Tibial artery (tissue), 4 donors: ENCODE measurements at regions not wholly inside any gene's neighbourhood (a gene's known extent, or its start where the extent isn't known, plus 50 kb on each side); places are given as distances from the start of the nearest gene placed in this dataset.

Experiments used
- DNase-seq, 2 donors: peaks; one replicate each; pipeline ENCODE4 v3.0.0-alpha.2; 2019
- H3K27ac ChIP-seq, 2 donors: fragments of 200-600 bp; sonication (generic) in 1 of 2; 1 replicate in 1 of 2; 2 replicates in 1 of 2; pipeline ENCODE4 v1.5.1; 2018 to 2019; ENCODE audit warnings: mild to moderate bottlenecking in 1 of 2
- H3K27me3 ChIP-seq, 2 donors: fragments of 200-600 bp; sonication (generic) in 1 of 2; one replicate each; pipeline versions ENCODE4 v1.5.1 to v1.6.0; 2016 to 2019
- H3K36me3 ChIP-seq, 3 donors: fragments of 200-600 bp; sonication (generic) in 2 of 3; one replicate each; pipeline ENCODE4 v1.5.1; 2016 to 2019; ENCODE audit warnings: mild to moderate bottlenecking in 2 of 3
- H3K4me1 ChIP-seq, 4 donors: fragments of 200-600 bp; sonication (generic) in 2 of 4; 1 replicate in 3 of 4; 2 replicates in 1 of 4; pipeline ENCODE4 v1.5.1; 2016 to 2019
- H3K4me3 ChIP-seq, 2 donors: fragments of 200-600 bp; sonication (generic) in 1 of 2; 1 replicate in 1 of 2; 2 replicates in 1 of 2; pipeline ENCODE4 v1.5.1; 2018 to 2019; ENCODE audit warnings: mild to moderate bottlenecking in 2 of 2
- H3K9me3 ChIP-seq, 3 donors: fragments of 200-600 bp; sonication (generic) in 1 of 3; one replicate each; pipeline ENCODE4 v1.5.1; 2016 to 2019
- intact Hi-C: fragments of 100-400 bp; cut with DNase I; formaldehyde crosslinking; loops from one replicate; pipeline ENCODE4 v1.15.0; 2023; ENCODE audit warnings: low total_unique reads
- TF ChIP-seq, protein P1 (sequence below), 2 experiments: fragments of 200-600 bp in 1 of 2; fragments of 450-650 bp in 1 of 2; IDR thresholded peaks; one replicate each; pipeline ENCODE4 v1.5.1; 2017 to 2019; ENCODE audit warnings: antibody characterized with exemption in 2 of 2, mild to moderate bottlenecking in 1 of 2, moderate library complexity in 1 of 2

DNA sequence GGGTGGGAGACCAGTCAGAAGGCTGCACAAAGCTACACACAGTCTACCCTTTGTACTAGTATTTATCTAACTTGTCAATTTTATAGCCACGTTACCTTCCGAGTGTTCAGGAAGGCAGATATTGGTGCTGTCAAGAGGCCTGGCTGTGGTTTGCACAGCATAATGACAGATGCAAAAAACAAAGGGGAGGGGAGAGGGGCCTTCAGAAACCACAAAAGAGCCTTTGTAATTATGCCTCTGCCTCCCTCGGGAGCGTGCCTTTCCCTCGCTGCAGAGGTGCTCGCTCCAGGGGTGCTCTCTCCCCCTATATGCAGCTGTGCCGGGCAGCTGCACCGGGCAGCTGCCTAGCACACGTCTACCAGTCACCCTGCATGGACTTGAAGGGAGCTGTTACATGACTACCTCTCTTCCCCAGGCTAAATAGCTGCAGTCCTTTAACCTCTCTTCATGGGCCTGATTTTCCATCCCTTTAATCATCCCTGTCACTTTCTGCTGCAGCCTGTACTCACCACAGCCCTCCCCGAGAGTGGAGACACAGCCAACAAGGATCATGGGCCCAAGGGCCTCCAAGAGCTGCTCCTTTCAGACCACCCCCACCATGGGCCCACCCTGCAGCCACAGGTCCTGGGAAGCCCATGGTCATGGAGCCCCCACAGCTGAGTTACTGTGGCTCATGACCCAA lies 168.4 kb upstream of the PKDCC start:
- no peak overlapping the region for H3K4me3 ChIP-seq
- peaks cover 0 to 10% (median 0%) of the 10 kb centered on the region in 4 donors for H3K4me1 ChIP-seq
- no peak for DNase-seq
- no peaks in the 10 kb centered on the region for H3K36me3 ChIP-seq
- no peak overlapping the region for H3K27ac ChIP-seq
- H3K9me3 ChIP-seq: no peaks in the 10 kb centered on the region
- intact Hi-C loops: no loop called here
- TF ChIP-seq, protein P1, sequence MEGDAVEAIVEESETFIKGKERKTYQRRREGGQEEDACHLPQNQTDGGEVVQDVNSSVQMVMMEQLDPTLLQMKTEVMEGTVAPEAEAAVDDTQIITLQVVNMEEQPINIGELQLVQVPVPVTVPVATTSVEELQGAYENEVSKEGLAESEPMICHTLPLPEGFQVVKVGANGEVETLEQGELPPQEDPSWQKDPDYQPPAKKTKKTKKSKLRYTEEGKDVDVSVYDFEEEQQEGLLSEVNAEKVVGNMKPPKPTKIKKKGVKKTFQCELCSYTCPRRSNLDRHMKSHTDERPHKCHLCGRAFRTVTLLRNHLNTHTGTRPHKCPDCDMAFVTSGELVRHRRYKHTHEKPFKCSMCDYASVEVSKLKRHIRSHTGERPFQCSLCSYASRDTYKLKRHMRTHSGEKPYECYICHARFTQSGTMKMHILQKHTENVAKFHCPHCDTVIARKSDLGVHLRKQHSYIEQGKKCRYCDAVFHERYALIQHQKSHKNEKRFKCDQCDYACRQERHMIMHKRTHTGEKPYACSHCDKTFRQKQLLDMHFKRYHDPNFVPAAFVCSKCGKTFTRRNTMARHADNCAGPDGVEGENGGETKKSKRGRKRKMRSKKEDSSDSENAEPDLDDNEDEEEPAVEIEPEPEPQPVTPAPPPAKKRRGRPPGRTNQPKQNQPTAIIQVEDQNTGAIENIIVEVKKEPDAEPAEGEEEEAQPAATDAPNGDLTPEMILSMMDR (IDR thresholded peaks at IDR 0.05): no peak
- H3K27me3 ChIP-seq: no peaks in the 10 kb centered on the region

DNA sequence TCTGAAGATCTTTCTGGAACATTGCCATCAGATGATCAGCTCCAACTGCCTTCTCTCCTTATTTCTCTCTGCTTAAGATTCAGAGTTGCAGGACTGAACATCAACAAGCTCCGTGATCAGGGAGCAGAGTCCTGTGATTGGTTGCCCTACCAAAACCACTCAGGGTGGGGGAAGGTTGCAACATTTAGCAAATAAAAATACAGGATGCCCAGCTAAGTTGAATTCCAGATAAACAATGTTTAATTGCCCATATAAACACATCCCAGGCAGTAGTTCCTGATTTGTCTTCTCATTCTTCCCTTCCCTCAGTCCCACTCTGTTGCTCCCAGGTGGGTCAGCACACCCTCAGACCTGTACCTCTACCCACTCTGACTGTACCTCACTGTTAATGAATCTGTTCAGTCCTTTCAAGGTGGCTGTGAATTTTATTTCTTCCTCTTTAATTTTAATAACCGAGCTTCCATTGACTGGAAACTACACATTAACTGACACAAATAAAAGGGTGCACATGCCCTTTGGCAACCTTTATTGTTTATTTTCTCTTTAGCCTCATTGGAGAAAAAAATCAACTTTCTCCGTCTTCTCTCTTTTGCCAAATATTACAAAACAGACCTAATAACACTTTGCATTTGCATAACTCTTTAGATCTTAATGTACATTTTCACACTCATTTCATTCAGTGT lies 167.1 kb upstream of the PKDCC start:
- H3K27me3 ChIP-seq: no peaks in the 10 kb centered on the region
- H3K4me1 ChIP-seq: peaks cover 0 to 10% (median 0%) of the 10 kb centered on the region in 4 donors
- H3K4me3 ChIP-seq: no peak overlapping the region
- intact Hi-C loops: no loop called here
- H3K36me3 ChIP-seq: no peaks in the 10 kb centered on the region
- H3K27ac ChIP-seq: no peak overlapping the region
- DNase-seq: no peak
- TF ChIP-seq, protein P1 (IDR thresholded peaks at IDR 0.05): no peak
- no peaks in the 10 kb centered on the region for H3K9me3 ChIP-seq

DNA sequence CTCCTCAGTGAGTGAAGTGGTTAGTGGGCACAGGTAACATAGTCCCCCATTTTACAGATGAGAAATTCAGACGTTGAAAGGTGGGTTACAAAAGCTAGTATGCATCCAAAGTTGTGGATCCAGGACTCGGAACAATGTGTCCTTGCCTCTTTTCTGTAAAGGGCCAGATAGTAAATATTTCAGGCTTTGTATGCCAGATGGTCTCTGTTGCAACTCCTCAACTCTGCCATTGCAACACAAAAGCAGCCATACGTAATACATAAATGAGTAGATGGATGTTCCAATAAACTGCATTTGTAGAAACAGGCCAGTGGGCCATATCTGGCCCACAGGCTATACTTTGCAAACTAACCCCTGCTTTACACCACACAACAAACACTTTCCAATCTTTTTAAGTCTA lies 166.6 kb upstream of the PKDCC start:
- intact Hi-C loops: no loop called here
- H3K27ac ChIP-seq: no peak overlapping the region
- no peak for DNase-seq

DNA sequence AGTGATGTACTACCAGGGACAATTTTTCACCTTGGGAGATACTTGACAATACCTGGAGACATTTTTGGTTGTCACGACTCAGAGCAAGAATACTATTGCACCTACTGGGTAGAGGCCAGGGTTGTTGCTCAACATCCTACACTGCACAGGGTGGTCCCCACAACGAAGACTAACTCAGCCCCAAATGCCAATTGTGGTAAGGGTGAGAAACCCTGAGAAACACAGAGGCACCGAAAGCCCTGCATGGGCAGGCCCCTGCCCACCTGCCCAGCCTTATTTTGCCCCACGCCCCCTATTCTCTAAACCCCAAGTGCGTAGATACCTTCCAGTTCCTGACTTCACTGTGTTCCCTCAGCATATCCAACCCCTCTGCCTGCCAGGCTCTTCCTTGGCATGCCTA lies 163.1 kb upstream of the PKDCC start:
- H3K27me3 ChIP-seq: no peaks in the 10 kb centered on the region
- intact Hi-C loops: no loop called here

More for the DNA sequence above, 166.6 kb upstream of the PKDCC start:
- no peaks in the 10 kb centered on the region for H3K27me3 ChIP-seq
- H3K36me3 ChIP-seq: no peaks in the 10 kb centered on the region
- peaks cover 0 to 10% (median 0%) of the 10 kb centered on the region in 4 donors for H3K4me1 ChIP-seq
- TF ChIP-seq, protein P1 (IDR thresholded peaks at IDR 0.05): no peak
- H3K4me3 ChIP-seq: no peak overlapping the region
- no peaks in the 10 kb centered on the region for H3K9me3 ChIP-seq

DNA sequence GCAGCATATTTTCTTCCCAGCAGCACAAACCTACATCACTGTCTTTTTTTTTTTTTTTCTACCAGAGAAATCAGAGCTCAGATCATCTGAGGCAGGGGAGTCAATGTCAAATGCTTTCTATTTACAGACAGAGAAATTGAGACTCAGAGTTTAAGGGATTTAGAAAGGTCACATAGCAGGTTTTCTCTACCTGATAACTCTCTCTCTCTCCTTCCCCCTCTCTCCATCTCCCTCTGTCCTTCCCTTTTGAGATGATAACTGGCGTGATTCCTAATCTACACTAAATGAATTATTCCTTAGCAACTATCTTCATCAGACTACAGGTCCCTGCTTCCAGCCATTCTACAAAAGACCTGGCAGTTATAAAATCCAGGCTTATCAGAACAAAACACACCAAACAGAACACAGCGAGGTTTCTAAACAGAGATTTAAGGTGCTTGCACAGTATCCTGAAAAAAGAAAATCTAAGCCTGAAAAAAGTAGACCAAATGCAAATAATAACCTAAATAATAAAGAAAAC lies 161.6 kb upstream of the PKDCC start:
- TF ChIP-seq, protein P1 (IDR thresholded peaks at IDR 0.05): no peak
- DNase-seq: no peak
- Histone ChIP-seq H3K9me3 (no peaks in the 10 kb centered on the region), H3K27me3 (no peaks in the 10 kb centered on the region), H3K27ac (no peak overlapping the region), H3K36me3 (no peaks in the 10 kb centered on the region), H3K4me1 (peaks cover 0 to 5% (median 0%) of the 10 kb centered on the region in 4 donors), H3K4me3 (no peak overlapping the region)
- intact Hi-C loops: no loop called here

More for the DNA sequence above, 163.1 kb upstream of the PKDCC start:
- H3K36me3 ChIP-seq: no peaks in the 10 kb centered on the region
- H3K9me3 ChIP-seq: no peaks in the 10 kb centered on the region
- H3K27ac ChIP-seq: no peak overlapping the region
- H3K4me1 ChIP-seq: peaks cover 0 to 6% (median 0%) of the 10 kb centered on the region in 4 donors
- DNase-seq: no peak
- TF ChIP-seq, protein P1 (IDR thresholded peaks at IDR 0.05): no peak
- H3K4me3 ChIP-seq: no peak overlapping the region
